ENCODE measurements at regions not wholly inside any gene's neighbourhood (a gene's known extent, or its start where the extent isn't known, plus 50 kb on each side); places are given as distances from the start of the nearest gene placed in this dataset.

GRCh38 chr10:28878236-28878970, 201.1 kb downstream of the BAMBI start:
- TF ChIP-seq CTCF (conservative IDR thresholded peaks at IDR 0.05): 0 out of 2 replicates have a peak, but pooled peaks have one; percentile 8
- no peak for TF ChIP-seq ZFX (IDR thresholded peaks at IDR 0.05)
